Testis (tissue), 2 donors: ENCODE measurements at regions not wholly inside any gene's neighbourhood (a gene's known extent, or its start where the extent isn't known, plus 50 kb on each side); places are given as distances from the start of the nearest gene placed in this dataset.

Experiments used
- CTCF ChIP-seq, 3 experiments: fragments of 450-650 bp in 2 of 3; fragments of 200-600 bp in 1 of 3; sonication (generic) in 1 of 3; IDR thresholded peaks; one replicate each; pipeline ENCODE4 v1.5.1; 2016 to 2019; ENCODE audit warnings: antibody characterized with exemption in 3 of 3, mild to moderate bottlenecking in 2 of 3, moderate library complexity in 1 of 3
- POLR2A ChIP-seq: fragments of 450-650 bp; IDR thresholded peaks from one replicate; pipeline ENCODE4 v1.6.1; 2017; ENCODE audit warnings: antibody characterized with exemption, mild to moderate bottlenecking, moderate library complexity

GRCh38 chr5:167458412-167458811, 833.0 kb upstream of the WWC1 start:
- no peak for TF ChIP-seq CTCF (IDR thresholded peaks at IDR 0.05)
- no peak for TF ChIP-seq POLR2A
